Gastrocnemius medialis (tissue), 4 donors: ENCODE measurements at regions not wholly inside any gene's neighbourhood (a gene's known extent, or its start where the extent isn't known, plus 50 kb on each side); places are given as distances from the start of the nearest gene placed in this dataset.

Source experiments
- ATAC-seq, 2 donors: fragments of 150-250 bp; one replicate each; pipeline ENCODE4 v1.9.1; 2016
- DNase-seq, 2 donors: peaks; one replicate each; pipeline ENCODE4 v3.0.0-alpha.2; 2019
- H3K27ac ChIP-seq, 4 donors: fragments of 200-600 bp; sonication (generic); 1 replicate in 1 of 4; 2 replicates in 3 of 4; pipeline ENCODE4 v1.5.1; 2016 to 2018; ENCODE audit warnings: mild to moderate bottlenecking in 2 of 4, moderate library complexity in 1 of 4
- H3K27me3 ChIP-seq, 3 donors: fragments of 200-600 bp; sonication (generic) in 2 of 3; 1 replicate in 1 of 3; 2 replicates in 2 of 3; pipeline versions ENCODE4 v1.5.1 to v1.6.0; 2016 to 2019; ENCODE audit warnings: mild to moderate bottlenecking in 1 of 3, moderate library complexity in 1 of 3
- H3K36me3 ChIP-seq, 2 donors: fragments of 200-600 bp; sonication (generic) in 1 of 2; one replicate each; pipeline ENCODE4 v1.5.1; 2017 to 2018
- H3K4me1 ChIP-seq, 2 donors: fragments of 200-600 bp; sonication (generic) in 1 of 2; one replicate each; pipeline ENCODE4 v1.5.1; 2016 to 2017; ENCODE audit warnings: mild to moderate bottlenecking in 2 of 2
- H3K4me3 ChIP-seq, 4 donors: fragments of 200-600 bp; sonication (generic) in 3 of 4; 1 replicate in 1 of 4; 2 replicates in 3 of 4; pipeline ENCODE4 v1.5.1; 2016 to 2019; ENCODE audit warnings: mild to moderate bottlenecking in 2 of 4
- H3K9me3 ChIP-seq, 3 donors: fragments of 200-600 bp; sonication (generic) in 2 of 3; 1 replicate in 1 of 3; 2 replicates in 2 of 3; pipeline ENCODE4 v1.5.1; 2016 to 2019
- POLR2A ChIP-seq, 2 donors: fragments of 450-650 bp; IDR thresholded peaks; one replicate each; pipeline ENCODE4 v1.6.1; 2017; ENCODE audit warnings: antibody characterized with exemption in 2 of 2, mild to moderate bottlenecking in 2 of 2, moderate library complexity in 2 of 2
- in situ Hi-C, 4 donors: fragments of 200-750 bp; cut with MboI; loops; one replicate each; pipeline versions ENCODE4 v1.15.0 to v1.8.0; 2017; ENCODE audit warnings: low sequenced_read_pairs in 4 of 4
- intact Hi-C: fragments of 100-400 bp; cut with DNase I; formaldehyde crosslinking; loops from one replicate; pipeline ENCODE4 v1.15.1; 2023; ENCODE audit warnings: low total_unique reads
- TF ChIP-seq, protein P1 (sequence below), 5 experiments: fragments of 450-650 bp in 3 of 5; fragments of 200-600 bp in 2 of 5; sonication (generic) in 2 of 5; IDR thresholded peaks in 4 of 5; conservative IDR thresholded peaks in 1 of 5; 1 replicate in 4 of 5; 2 replicates in 1 of 5; pipeline ENCODE4 v1.5.1; 2016 to 2019; ENCODE audit warnings: antibody characterized with exemption in 5 of 5, mild to moderate bottlenecking in 3 of 5, moderate library complexity in 3 of 5

DNA sequence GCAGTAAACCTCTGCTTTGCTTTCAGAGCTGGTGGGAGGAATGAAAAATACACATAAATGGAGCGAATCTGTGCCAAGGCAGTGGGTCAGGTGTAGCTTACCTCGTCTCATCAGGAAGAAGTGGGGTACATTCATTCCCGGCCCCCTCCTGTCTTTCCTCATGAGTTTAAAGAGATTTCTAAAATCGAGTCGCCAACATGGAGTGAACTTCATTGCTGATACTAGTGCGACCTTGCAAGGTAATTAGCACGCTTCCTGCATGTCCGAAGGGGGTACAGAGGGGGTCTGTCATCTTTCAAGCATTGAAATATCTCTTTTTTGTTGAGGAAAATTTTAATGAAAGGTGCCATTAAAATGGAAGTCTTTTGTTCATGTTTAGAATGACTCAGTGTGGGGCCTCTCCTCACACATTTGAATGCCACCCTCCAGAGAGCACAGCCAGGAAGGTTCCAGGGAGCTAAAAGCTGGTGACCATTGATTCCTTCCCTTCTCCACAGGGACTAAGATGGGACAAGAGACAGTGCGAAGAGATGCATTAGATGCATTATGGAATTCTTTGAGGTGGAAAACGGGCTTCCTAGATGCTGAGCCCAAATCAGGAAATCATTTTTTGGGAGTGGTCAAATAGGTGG is 114.2 kb downstream of the IRX1 start:
- intact Hi-C loops = no loop called here
- Histone ChIP-seq H3K27ac (no peak overlapping the region), H3K36me3 (no peaks in the 10 kb centered on the region), H3K9me3 (no peaks in the 10 kb centered on the region), H3K4me1 (no peaks in the 10 kb centered on the region), H3K27me3 (no peaks in the 10 kb centered on the region), H3K4me3 (no peak overlapping the region)
- in situ Hi-C loops = no loop called here
- DNase-seq (no peak), ATAC-seq (no peak)
- TF ChIP-seq, protein P1, sequence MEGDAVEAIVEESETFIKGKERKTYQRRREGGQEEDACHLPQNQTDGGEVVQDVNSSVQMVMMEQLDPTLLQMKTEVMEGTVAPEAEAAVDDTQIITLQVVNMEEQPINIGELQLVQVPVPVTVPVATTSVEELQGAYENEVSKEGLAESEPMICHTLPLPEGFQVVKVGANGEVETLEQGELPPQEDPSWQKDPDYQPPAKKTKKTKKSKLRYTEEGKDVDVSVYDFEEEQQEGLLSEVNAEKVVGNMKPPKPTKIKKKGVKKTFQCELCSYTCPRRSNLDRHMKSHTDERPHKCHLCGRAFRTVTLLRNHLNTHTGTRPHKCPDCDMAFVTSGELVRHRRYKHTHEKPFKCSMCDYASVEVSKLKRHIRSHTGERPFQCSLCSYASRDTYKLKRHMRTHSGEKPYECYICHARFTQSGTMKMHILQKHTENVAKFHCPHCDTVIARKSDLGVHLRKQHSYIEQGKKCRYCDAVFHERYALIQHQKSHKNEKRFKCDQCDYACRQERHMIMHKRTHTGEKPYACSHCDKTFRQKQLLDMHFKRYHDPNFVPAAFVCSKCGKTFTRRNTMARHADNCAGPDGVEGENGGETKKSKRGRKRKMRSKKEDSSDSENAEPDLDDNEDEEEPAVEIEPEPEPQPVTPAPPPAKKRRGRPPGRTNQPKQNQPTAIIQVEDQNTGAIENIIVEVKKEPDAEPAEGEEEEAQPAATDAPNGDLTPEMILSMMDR (IDR thresholded peaks at IDR 0.05 in 4 of 5, conservative IDR thresholded peaks at IDR 0.05 in 1 of 5) = no peak
- no peak for TF ChIP-seq POLR2A (IDR thresholded peaks at IDR 0.05)

DNA sequence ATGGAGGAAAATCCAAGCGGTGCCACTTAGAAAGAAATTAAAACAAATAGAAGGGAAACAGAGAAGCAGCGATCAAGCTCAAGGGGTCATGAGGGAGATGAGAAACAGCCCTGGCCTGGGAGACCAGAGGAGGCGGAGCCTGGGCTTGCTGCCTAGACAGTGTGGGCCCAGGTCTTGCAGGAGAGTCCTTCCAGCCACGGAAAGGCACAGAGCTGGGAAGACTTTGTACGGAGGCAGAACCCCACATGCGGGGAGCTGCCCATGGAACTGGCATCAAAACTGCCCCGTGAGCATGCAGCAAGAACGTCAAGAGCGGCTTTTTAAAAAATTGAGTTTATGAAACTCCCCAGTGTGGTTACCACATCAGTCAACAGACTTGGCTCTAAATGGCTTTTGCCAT is 119.4 kb downstream of the IRX1 start:
- intact Hi-C loops (no loop called here), in situ Hi-C loops (no loop called here)
- H3K27me3 ChIP-seq = no peaks in the 10 kb centered on the region
- no peak for TF ChIP-seq POLR2A (IDR thresholded peaks at IDR 0.05)
- TF ChIP-seq, protein P1 (IDR thresholded peaks at IDR 0.05 in 4 of 5, conservative IDR thresholded peaks at IDR 0.05 in 1 of 5) = no peak
- H3K27ac ChIP-seq = no peak overlapping the region
- ATAC-seq (peak in 1 of 2 donors; percentile 50), DNase-seq (peak; percentile 14 to 17)
- H3K4me3 ChIP-seq = no peak overlapping the region
- H3K9me3 ChIP-seq = no peaks in the 10 kb centered on the region
- H3K36me3 ChIP-seq = no peaks in the 10 kb centered on the region
- H3K4me1 ChIP-seq = no peaks in the 10 kb centered on the region

DNA sequence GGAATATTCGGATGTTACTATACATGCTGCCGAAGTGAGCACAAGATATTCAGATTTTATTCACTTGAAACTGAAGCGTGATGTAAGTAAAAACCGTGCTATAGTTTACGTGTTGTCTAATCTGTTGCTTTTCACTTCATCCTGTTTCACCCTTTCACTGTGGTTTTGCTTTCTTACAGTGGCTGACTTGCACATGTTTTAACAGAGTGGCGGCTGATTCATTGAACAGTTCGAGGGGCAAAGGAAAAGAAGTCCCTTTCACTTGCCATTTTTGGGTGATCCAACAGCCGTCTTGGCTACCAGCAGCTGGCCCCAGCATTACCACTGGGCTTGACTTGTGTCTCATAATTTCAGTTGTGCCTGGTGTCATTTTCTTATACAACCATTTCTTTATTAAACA is 134.0 kb downstream of the IRX1 start:
- intact Hi-C loops (no loop called here), in situ Hi-C loops (no loop called here)
- no peaks in the 10 kb centered on the region for H3K4me1 ChIP-seq
- H3K9me3 ChIP-seq = no peaks in the 10 kb centered on the region
- no peak for TF ChIP-seq POLR2A (IDR thresholded peaks at IDR 0.05)
- TF ChIP-seq, protein P1 (IDR thresholded peaks at IDR 0.05 in 4 of 5, conservative IDR thresholded peaks at IDR 0.05 in 1 of 5) = no peak
- DNase-seq (no peak), ATAC-seq (no peak)
- no peak overlapping the region for H3K4me3 ChIP-seq
- H3K27me3 ChIP-seq = no peaks in the 10 kb centered on the region
- no peak overlapping the region for H3K27ac ChIP-seq
- H3K36me3 ChIP-seq = no peaks in the 10 kb centered on the region

DNA sequence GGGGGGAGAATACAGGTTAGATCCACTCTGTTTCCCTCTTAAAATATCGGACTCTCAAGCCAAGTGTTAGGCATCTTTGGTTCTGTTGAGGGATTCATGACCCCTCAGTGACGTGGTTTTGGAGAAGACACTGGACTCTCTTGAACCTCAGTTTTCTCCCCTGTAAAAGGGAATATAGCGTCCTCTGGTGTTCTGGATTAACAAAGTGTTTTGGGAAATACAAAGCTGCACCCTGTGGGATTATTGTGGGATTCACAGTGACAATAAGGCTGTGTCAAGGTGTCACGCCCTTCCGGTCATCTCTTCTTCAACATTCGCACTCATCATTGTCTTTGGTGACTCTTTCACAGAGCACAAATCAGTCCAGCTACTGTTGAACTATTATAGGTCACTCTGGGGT is 139.0 kb downstream of the IRX1 start:
- Histone ChIP-seq H3K4me1 (no peaks in the 10 kb centered on the region), H3K4me3 (no peak overlapping the region), H3K36me3 (no peaks in the 10 kb centered on the region), H3K27me3 (no peaks in the 10 kb centered on the region), H3K27ac (no peak overlapping the region), H3K9me3 (no peaks in the 10 kb centered on the region)
- TF ChIP-seq POLR2A (IDR thresholded peaks at IDR 0.05) = no peak
- TF ChIP-seq, protein P1 (IDR thresholded peaks at IDR 0.05 in 4 of 5, conservative IDR thresholded peaks at IDR 0.05 in 1 of 5) = no peak
- in situ Hi-C loops (no loop called here), intact Hi-C loops (no loop called here)
- DNase-seq = no peak
- no peak for ATAC-seq

DNA sequence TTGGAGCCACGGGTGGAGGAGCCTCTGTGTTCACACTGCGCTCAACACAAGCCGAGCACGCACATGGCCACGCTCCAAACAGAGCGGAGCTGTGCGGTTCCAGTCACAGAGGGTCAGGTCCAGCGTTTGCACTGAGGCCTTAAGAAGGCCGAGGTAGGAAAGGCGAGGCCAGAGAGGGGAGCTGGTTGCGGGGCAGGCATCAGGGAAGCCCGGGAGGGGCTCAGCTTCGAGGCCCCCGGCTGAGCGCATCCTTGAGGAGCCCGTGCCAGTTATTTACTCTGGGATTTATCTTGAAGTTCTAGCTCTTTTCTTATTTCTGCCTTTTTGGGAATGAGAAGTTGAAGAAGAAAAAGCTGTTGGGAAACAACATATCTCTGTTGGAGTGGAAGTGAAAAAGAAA is 140.8 kb downstream of the IRX1 start:
- TF ChIP-seq, protein P1 (IDR thresholded peaks at IDR 0.05 in 4 of 5, conservative IDR thresholded peaks at IDR 0.05 in 1 of 5) = no peak
- TF ChIP-seq POLR2A (IDR thresholded peaks at IDR 0.05) = no peak
- no peaks in the 10 kb centered on the region for H3K36me3 ChIP-seq
- intact Hi-C loops (no loop called here), in situ Hi-C loops (no loop called here)
- H3K4me3 ChIP-seq = no peak overlapping the region
- ATAC-seq (no peak), DNase-seq (no peak)
- no peaks in the 10 kb centered on the region for H3K4me1 ChIP-seq
- H3K9me3 ChIP-seq = no peaks in the 10 kb centered on the region
- H3K27ac ChIP-seq = no peak overlapping the region
- H3K27me3 ChIP-seq = no peaks in the 10 kb centered on the region
